H1 (cell line): ENCODE measurements at regions not wholly inside any gene's neighbourhood (a gene's known extent, or its start where the extent isn't known, plus 50 kb on each side); places are given as distances from the start of the nearest gene placed in this dataset.

Experiments
- ASH2L ChIP-seq: fragments of 200-600, 300-600 bp; sonication (generic); IDR thresholded peaks from one replicate; pipeline ENCODE4 v1.7.1; 2017; ENCODE audit warnings: low read length
- ATF2 ChIP-seq: IDR thresholded peaks from 2 replicates; pipeline ENCODE4 v1.6.1; 2012; ENCODE audit warnings: low read length, inconsistent platforms
- BCL11A ChIP-seq, 2 experiments: IDR thresholded peaks; one replicate each; pipeline ENCODE4 v1.6.1; 2011; ENCODE audit warnings: low read depth in 2 of 2, low read length in 2 of 2, mild to moderate bottlenecking in 2 of 2
- CBX5 ChIP-seq: fragments of 300-800, 300-1000 bp; sonication (generic); IDR thresholded peaks from 2 replicates; pipeline ENCODE4 v1.7.1; 2016; ENCODE audit warnings: antibody characterized with exemption, low read length, low read depth
- CHD7 ChIP-seq: fragments of 300-600 bp; sonication (generic); IDR thresholded peaks from 2 replicates; pipeline ENCODE4 v1.7.1; 2012; ENCODE audit warnings: low read length, moderate library complexity, mild to moderate bottlenecking, inconsistent platforms; ENCODE audit not compliant: insufficient replicate concordance
- HDAC2 ChIP-seq, 2 experiments: fragments of 300-600 bp in 1 of 2; sonication (generic) in 1 of 2; IDR thresholded peaks; 2 replicates each; pipeline ENCODE4 v1.6.1; 2011 to 2012; ENCODE audit warnings: low read depth in 2 of 2, low read length in 2 of 2, mild to moderate bottlenecking in 2 of 2, moderate library complexity in 2 of 2, borderline replicate concordance in 1 of 2, inconsistent platforms in 1 of 2
- JUN ChIP-seq: IDR thresholded peaks from 2 replicates; pipeline ENCODE4 v1.6.1; 2011; ENCODE audit warnings: low read depth, mild to moderate bottlenecking, improper control_type of control experiment, low read length
- KDM4A ChIP-seq: IDR thresholded peaks from one replicate; pipeline ENCODE4 v1.7.1; 2012; ENCODE audit warnings: low read depth, mild to moderate bottlenecking, moderate library complexity, low read length, inconsistent platforms; ENCODE audit not compliant: severe bottlenecking
- KDM5A ChIP-seq: fragments of 200-600 bp; IDR thresholded peaks from 2 replicates; pipeline ENCODE4 v1.7.1; 2012; ENCODE audit warnings: mild to moderate bottlenecking, low read length, inconsistent platforms, mixed read lengths
- RFX5 ChIP-seq: IDR thresholded peaks from 2 replicates; pipeline ENCODE4 v1.6.1; 2011; ENCODE audit warnings: low read depth, low read length, improper control_type of control experiment, borderline replicate concordance
- TCF12 ChIP-seq: IDR thresholded peaks from 2 replicates; pipeline ENCODE4 v1.6.1; 2011; ENCODE audit warnings: low read depth, mild to moderate bottlenecking, low read length

GRCh38 chr1:209100460-209100859 is 483.1 kb upstream of the CAMK1G start (continued):
- no peak for TF ChIP-seq CHD7
- no peak for TF ChIP-seq ATF2
- TF ChIP-seq KDM4A, result no peak
- no peak for TF ChIP-seq HDAC2 (IDR thresholded peaks at IDR 0.05; ENCODE audit: borderline replicate concordance in 1 of 2, low read depth in 2 of 2, low read length in 2 of 2)
- TF ChIP-seq ASH2L, result no peak
- TF ChIP-seq KDM5A, result no peak
- no peak for TF ChIP-seq BCL11A (IDR thresholded peaks at IDR 0.05; ENCODE audit: low read depth in 2 of 2, low read length in 2 of 2)
- TF ChIP-seq JUN, result no peak
- no peak for TF ChIP-seq CBX5
- TF ChIP-seq RFX5, result no peak
- no peak for TF ChIP-seq TCF12
